ENCODE measurements at regions not wholly inside any gene's neighbourhood (a gene's known extent, or its start where the extent isn't known, plus 50 kb on each side); places are given as distances from the start of the nearest gene placed in this dataset.

- TF ChIP-seq CTCF (IDR thresholded peaks at IDR 0.05) (no peak), POLR2AphosphoS5 (IDR thresholded peaks at IDR 0.05) (no peak), POLR2A (IDR thresholded peaks at IDR 0.05) (no peak)
Measured at GRCh38 chr12:93184672-93185368, 192.9 kb upstream of the NUDT4 start.
